HG03520 (cell line): ENCODE measurements at regions not wholly inside any gene's neighbourhood (a gene's known extent, or its start where the extent isn't known, plus 50 kb on each side); places are given as distances from the start of the nearest gene placed in this dataset.

Experiments used
- ATAC-seq: cut with Tn5 transposase; IDR thresholded peaks from one replicate; pipeline ENCODE4 v1.9.1; 2021; ENCODE audit warnings: mild to moderate bottlenecking, moderate library complexity; ENCODE audit not compliant: unreplicated experiment

DNA sequence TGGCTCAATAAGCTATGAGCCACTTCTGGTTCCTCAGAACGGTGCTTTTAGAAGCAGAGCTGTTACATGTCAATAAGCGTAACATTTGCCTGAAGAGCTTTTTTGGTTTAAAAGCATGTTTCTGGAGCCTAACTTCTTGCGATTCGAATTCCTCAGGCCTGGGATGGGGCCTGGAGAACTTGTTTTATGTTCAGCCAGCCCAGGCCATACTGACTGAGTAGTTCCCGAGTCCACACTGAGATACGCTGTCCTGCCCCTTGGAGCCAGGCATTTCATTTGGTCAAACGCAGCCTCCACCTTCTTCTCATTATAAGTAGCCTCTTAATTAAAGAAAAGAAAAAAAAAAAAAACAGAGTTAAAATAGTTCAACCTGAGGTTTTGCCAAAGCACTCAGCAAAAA lies 260.6 kb upstream of the ANKRD55 start:
- no peak for ATAC-seq

DNA sequence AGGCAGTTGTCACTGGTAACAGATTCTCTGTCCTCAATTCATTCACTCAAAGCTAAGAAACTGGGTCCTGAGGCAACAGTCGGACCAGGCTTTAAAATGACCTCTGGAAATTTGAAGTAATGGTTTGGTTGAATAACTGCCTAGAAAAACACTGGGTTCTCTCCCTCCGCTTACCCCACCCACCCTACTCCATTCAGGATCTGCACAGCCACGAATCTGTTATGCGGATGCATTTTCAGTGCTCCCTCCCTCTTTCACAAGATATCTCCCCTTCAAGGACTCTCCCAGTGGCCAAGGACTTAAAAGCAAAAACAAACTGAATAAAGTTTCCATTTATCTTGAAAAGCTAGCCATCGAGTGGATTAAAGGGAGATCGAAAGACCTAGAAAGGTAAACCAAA lies 260.2 kb upstream of the ANKRD55 start:
- no peak for ATAC-seq

DNA sequence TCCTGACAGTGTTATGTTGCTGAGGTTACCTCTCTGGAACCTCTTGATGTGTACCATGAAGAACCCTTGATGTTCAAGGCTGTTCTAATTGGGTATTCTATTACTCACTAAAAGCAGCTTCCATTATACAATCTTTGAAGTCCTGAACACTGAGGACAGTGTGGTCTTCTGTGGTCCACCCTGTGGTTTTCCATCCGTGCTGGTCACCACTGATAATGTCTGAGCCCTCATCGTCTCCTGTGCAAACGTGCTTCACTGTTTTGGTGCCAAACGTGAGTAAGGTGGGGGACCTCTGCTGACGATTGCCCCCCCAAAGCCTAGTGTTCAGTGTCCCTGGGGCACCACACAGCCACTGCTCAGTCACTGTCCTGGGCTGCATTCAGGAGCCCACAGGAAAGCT lies 259.7 kb upstream of the ANKRD55 start:
- no peak for ATAC-seq

DNA sequence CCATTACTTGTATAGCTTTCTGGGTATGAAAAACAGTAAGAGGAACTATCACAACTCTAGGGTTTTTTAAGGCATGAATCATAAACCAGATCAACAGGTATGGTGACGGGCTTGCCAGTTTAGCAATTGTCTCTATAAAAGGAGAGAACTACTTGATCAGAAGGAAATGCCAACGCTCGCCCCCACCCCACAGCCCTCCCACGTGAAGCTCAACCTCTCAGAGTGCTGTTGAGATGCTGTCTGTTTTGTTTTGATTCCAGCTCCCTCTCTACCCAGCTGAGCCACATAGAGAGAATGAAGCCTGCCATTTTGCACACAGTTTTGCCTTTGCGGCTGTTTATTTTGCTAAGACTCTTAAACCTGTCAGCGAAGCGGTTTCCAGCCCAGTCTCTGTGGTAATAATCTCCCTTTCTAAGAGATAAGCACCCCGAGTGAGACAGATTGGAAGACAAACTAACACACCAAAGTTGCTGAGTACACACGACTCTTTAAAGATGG lies 257.9 kb upstream of the ANKRD55 start:
- no peak for ATAC-seq

DNA sequence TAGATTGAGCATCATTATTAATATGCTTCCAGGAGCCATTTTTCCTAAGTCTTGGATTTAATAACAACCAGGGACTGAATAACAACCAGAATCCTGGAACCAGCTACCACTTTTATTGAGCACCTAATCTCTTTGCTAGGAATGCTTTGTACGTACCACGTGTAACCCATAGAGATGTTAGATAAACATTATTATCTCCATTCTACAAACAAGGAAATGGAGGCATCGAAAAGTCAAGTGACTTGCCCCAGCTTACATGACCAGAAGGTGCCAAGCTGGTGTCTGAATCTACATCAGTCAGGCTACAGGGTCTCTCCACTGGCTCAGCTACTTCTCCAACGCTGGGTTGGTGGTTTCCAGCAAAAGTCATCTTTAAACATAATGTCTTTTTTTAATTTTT lies 256.1 kb upstream of the ANKRD55 start:
- no peak for ATAC-seq

DNA sequence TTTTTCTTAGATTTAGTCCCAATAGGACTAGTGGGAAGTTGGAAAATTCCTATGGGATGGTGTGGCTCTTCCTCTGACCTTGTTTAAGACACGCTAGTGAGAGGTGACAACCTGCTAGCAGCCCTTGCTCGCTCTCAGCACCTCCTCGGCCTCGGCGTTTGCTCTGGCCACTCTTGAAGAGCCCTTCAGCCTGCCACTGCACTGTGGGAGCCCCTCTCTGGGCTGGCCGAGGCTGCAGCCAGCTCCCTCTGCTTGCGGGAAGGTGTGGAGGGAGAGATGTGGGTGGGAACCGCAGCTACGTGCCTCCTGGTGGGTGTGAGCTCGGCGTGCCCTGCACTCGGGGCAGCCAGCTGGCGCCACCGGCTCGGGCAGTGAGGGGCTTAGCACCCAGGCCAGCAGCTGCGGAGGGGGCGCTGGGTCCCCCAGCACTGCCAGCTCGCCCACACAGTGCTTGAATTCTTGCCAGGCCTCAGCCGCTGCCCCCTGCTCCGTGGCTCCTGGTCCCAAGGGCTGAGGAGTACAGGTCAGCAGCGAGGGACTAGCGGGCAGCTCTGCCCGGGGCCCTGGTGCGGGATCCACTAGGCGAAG lies 254.5 kb upstream of the ANKRD55 start:
- no peak for ATAC-seq

DNA sequence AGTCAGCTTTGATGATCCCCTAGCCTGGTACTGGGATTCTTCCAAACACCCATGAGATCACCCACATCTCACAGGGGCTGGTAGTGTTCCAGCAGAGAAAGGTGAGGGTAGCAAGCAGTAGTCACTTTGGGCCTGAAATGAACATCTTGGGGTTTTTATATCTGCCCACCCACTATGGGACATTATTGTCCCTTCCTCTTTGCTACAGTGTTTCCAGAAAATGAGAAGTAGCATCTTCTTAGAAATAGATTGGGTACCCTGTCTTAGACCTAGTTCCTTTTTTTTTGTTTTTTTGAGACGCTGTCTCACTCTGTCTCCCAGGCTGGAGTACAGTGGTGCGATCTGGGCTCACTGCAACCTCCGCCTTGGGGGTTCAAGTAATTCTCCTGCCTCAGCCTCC lies 249.2 kb upstream of the ANKRD55 start:
- no peak for ATAC-seq

DNA sequence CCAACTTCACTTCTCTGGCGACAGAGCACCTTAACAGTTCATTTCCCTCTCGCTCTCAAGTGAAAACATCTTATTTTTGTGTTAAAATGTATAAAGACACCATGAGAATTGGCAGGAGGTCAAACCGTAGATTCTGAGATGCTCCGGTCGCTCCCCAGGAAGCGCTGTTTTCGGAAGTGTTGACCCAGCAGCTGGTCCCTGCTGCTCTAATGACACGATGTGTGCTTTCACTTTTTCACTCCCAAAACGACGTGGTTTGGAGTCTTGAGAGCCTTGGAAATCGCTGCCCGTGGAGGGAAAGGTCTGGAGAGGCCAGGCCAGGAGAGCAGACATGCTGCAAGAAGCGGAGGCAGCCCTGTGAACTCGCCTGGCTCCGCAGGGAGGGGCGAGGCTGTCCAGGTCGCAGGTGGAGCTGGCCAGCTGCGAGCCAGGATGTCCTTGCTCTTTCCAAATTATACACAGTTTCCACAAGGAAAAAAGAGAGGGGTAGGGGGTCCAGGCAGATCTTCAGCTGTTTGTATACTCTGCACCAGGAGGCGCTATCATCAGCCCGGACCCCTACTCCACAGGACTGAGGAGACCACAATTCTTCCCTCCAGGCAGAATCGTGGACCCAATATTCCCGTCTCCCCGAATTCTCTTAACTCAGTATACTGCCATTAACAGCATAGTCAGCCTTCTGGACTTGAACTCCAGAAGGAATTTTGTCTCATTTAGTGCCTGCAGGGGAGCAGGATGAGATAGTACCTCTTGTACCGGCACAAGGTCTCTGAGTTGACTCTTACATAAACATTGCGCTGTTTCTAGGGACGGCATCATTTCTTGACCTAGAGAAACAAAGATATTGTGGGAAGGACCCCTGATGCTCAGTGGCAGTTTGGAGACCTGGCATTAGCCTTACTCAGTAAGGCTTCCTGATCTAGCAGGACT lies 248.6 kb upstream of the ANKRD55 start:
- ATAC-seq = no peak

DNA sequence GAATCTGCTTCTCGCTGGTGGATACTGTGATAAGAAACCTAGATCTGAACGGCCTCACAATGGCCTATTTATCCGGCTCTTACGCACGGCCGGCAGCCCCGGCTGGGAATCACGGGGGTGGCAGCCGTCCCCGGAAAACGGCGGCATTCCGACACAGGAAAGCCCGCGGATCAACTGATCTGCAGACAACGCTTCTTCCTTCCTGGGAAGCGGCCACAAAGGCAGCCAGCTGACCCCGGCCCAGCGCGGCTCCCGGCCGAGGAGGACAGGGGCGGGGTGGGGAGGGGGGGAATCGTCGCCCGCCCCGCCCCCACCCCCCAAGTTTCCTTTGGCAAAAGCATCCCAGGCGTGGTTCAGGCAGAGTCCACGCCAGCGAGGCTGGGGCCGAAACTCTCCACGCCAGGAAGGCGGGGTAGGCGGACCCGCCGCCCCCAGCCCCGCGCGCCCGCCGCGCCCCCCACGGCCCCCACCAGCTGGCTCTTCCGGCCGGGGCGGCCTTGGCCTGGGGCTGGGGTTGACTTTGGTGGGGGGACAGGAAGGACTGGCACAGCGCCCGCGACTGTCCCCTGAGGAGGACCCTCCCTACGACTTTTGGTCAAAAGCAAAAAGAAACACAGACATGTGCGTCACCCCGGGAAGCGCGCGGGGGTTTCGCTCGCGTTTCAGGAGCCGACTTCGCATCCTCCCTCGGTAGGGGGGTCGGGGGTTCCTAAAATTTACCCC lies 247.7 kb upstream of the ANKRD55 start:
- ATAC-seq = no peak

DNA sequence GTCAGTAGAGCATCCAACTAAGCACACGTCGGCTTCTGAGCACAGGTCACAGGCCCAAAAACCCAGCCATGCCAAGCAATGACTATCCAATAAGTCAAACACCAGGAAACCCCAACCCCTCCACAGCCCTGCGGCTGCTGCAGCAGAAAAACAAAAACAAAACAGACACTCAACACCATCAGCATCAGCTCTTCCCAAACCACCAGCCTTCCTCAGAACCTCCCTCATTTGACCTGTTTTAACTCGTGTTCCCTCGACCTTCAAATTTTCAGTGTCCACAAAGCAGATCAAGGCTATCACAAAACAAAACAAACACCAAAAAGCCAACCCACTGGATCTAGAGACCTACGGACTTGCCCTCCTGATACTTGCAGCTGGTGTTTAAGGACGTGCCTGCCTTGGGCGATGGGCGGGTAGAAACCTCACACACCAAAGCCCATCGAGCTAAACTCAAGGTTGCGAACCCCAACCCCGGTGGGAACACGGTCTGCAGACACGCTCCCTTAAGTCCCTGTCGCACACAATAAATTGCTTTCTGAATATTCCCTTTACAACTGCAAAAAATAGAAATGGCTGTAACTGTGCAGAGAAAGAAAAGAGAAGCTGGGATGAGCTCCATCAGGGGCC lies 247.1 kb upstream of the ANKRD55 start:
- no peak for ATAC-seq

DNA sequence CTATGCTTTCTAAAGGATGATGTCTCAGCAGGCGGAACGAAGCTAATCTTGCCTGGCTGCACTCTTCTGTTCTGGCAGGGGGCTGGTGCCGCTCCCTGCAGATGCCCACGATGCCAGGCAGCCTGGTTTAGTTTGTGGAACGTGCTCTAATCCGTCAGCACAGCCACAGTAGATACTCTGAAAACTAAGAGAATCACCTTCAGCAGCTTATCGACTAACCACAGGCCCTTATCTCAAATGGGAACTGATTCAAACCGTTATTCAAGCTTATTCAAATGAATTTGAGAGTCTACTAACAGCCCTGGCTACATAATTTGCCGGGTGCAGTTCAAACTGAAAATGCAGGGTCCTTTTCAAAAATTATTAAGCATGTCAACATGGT lies 246.6 kb upstream of the ANKRD55 start:
- ATAC-seq = no peak

DNA sequence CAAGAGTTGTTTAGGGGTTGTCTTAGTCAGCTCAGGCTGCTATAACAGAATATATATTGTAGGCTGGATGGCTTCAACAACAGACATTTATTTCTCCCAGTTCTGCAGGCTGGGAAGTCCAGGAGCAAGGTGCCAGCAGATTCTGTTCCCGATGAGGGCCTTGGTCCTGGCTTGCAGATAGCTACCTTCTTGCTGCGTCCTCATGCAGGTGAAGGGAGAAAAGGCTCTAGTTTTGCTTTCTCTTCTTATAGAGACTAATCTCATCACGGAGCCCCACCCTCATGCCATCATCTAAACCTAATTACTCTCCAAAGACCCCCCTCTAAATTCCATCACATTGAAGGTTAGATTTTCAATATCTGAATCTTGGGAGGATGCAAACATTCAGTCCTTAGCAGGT lies 246.0 kb upstream of the ANKRD55 start:
- no peak for ATAC-seq

DNA sequence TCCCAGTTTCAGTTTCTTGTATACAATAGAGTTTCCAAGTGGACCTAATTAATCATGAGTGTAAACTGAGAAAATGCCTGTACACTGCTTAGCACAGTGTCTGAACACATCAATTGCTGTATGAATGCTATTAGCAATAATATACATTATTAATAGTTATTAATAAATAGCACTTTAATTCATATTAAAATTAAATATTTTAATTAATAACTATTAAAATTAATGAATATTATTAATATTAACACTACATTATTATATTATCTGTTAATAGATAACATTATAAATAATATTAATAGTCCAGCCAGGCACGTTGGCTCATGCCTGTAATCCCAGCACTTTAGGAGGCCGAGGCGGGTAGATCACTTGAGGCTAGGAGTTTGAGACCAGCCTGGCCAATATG lies 244.9 kb upstream of the ANKRD55 start:
- no peak for ATAC-seq

DNA sequence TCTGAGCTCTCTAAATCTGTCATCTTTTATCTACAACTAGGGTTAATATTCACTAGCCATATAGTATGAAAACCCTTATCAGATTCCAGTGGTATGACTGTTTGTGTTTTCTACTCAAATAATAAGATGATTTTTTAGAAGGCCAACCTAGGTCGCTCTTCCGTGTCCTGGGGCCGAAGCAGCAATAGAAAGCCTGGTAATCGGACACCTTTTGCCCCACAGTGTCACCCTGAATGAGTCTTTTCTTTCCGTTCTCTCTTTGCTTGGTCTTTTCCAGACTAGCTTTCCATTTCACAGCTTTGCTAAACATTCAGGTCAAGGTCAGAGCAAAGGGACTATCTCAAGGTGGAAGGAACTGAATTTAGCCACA lies 243.3 kb upstream of the ANKRD55 start:
- no peak for ATAC-seq

DNA sequence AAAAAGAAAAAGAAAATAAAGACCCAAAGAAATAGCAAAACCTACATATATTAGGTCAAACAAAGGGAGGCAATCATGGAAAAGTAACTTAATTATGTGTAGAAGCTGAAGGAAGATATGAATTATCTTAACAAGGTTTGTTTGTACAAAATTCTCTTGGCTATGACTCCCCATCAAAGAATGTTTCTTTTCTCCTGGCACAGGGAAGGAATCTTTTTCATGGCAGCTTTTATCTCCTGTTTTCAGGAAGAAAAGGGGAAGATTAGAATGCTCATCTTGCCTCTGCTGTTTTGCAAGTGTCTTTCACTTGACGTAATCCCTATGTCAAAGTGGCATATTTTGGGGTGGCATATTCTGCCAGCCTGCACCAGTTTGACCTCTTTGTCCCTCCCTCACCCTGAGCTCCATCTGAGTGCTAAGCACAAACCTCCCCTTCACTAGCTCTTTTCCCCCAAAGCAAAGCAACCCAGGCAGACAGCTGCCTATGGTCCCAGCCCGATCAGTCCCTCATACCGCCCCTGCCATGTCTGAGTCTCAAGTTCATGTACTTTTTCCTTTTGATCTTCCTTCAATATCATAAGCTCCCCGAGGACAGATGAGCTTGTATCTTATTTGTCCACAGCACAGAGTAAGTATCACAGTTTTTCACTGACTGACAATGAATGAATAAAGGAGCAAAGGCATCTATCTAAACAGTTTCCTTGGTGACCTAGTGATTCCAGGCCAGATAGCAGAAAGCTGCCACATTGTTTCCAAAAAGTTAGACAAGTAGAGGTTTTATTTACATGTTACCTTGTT lies 242.8 kb upstream of the ANKRD55 start:
- ATAC-seq = no peak

DNA sequence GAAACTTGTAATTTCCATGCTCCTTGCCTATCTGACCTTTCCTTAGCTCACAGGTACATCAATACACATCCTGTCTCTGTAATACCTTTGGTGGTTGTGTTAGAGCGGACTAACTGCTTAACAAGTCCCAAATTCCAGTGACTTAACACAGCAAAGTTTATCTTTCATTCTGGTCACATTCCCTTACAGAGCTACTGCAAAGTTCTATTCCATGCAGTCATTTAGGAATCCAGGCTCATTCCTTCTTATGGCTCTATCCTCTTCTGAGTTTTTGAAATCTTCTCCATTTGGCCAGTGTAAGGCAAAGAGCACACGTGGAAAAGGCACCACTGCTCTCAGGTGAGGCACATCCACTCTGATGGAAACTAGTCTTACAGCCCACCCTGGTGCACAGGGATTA lies 238.6 kb upstream of the ANKRD55 start:
- no peak for ATAC-seq

DNA sequence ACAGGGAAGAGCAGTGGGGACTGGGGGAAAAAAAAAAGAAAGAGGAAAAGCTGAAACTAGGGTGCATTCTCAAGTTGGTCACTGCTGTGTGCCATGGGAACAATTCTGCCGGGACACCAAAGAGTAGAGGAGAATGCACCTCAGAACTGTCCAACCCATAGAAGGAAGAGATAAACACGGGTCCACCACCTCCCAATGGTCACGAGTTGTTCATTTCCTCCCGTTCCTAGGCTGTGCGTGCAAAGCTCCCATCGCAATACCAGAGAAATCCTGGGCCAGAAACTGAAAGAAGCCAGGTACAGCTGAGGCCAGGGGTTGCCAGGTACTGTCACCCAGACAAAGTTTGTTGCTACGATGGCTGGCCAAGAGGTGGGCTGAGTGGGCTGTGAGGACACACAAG lies 236.9 kb upstream of the ANKRD55 start:
- no peak for ATAC-seq

DNA sequence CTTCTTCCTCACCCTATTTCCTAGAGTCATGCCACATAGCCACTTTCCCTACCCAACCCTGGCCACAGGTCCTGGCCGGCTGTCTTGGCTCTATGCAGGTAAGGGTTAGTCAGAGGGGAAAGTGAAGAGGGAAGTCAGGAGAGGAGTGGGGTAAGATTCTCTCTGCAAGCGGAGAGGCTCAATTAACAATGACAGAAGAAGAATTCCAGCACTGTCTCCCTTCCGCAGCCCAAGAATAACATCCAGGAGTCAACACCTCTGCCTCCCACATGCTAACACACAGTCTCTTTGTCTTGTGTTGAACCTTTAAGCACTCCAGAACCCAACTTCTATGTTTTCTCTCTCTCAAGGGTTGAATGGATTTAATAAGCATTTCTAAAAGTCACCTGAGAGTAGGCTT lies 235.1 kb upstream of the ANKRD55 start:
- no peak for ATAC-seq

DNA sequence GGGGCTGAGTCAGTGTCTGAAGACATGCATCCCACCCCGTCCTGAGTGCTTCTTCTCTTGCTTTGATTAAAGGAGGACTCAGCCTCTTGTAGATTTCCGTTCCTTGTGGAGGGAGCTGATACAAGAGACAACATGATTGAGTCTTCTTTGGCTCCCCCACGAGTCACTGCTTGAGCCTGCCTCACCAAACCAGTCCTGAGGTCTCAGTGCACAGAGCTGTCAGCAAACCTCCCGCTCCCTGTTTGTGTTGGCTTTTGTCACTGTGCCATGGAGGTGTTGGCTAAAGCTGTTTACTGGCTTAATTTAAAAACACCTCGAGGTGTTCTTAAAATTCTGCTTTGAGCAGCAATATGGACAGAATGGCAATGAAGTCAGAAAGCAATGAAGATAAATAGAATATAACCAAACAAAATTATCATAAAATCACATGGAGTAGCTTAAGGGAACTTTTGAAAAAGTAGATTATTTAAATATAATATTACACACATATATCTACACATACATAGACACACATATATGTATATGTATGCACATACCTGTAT lies 234.1 kb upstream of the ANKRD55 start:
- ATAC-seq = no peak

DNA sequence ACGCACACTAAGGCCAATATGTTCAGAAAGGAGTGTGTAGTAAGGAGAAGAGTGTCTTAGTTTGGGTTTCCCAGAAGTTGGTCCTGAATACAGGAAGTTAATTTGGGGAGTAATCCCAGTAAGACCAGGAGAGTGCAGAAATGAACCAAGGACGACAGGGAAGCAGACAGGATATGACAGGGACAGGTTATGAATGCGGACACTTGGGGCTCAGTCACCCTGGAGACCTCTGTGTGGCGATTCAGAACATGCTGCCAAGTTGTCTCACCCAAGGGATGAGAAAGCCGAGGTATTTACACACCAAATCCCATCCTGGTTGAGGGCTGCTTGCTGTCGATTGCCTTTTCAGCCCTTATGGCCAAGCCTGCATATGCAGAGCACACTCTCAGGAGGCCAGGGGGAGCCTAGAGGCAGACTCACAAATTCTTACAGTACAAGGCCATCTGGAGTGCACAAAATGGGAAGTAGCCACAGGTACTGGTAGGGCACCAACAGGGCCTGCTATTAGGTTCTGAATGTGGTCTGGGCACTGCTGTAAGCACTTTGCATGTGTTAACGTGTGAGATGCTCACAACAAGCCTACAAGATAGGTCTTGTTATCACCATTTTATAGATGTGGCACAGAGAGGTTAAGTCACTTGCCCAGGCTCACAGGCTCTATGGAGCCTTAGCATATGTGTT lies 233.1 kb upstream of the ANKRD55 start:
- ATAC-seq = no peak
